GM19193 (cell line): ENCODE measurements at regions not wholly inside any gene's neighbourhood (a gene's known extent, or its start where the extent isn't known, plus 50 kb on each side); places are given as distances from the start of the nearest gene placed in this dataset.

ENCODE experiments used
- POLR2A ChIP-seq: IDR thresholded peaks from 4 replicates; pipeline ENCODE4 v1.6.1; 2011; ENCODE audit not compliant: insufficient read depth, insufficient read length; ENCODE audit errors: extremely low read depth

- TF ChIP-seq POLR2A, result no peak
Observed at GRCh38 chr12:9347328-9348127, 139.3 kb upstream of the PZP start.

- no peak for TF ChIP-seq POLR2A
Observed at GRCh38 chr12:9346866-9347327, 138.7 kb upstream of the PZP start.

- TF ChIP-seq POLR2A, result no peak
Observed at GRCh38 chr12:9345171-9345570, 137.0 kb upstream of the PZP start.

- no peak for TF ChIP-seq POLR2A
Observed at GRCh38 chr12:9344541-9344940, 136.3 kb upstream of the PZP start.

GRCh38 chr12:9343731-9344130 lies 135.5 kb upstream of the PZP start:
- no peak for TF ChIP-seq POLR2A

GRCh38 chr12:9342614-9343353 lies 134.6 kb upstream of the PZP start:
- no peak for TF ChIP-seq POLR2A

- TF ChIP-seq POLR2A, result no peak
Observed at GRCh38 chr12:9341260-9341585, 133.0 kb upstream of the PZP start.

GRCh38 chr12:9340422-9341259 lies 132.4 kb upstream of the PZP start:
- TF ChIP-seq POLR2A, result no peak

GRCh38 chr12:9337656-9338055 lies 129.5 kb upstream of the PZP start:
- no peak for TF ChIP-seq POLR2A

- no peak for TF ChIP-seq POLR2A
Observed at GRCh38 chr12:9335867-9336266, 127.7 kb upstream of the PZP start.

GRCh38 chr12:9334964-9335363 lies 126.8 kb upstream of the PZP start:
- no peak for TF ChIP-seq POLR2A

GRCh38 chr12:9334041-9334692 lies 126.0 kb upstream of the PZP start:
- TF ChIP-seq POLR2A, result no peak

GRCh38 chr12:9333161-9333560 lies 125.0 kb upstream of the PZP start:
- TF ChIP-seq POLR2A, result no peak

GRCh38 chr12:9332564-9332963 lies 124.4 kb upstream of the PZP start:
- TF ChIP-seq POLR2A, result no peak

GRCh38 chr12:9331218-9331626 lies 123.0 kb upstream of the PZP start:
- no peak for TF ChIP-seq POLR2A
